GM12878 (cell line): ENCODE measurements at regions not wholly inside any gene's neighbourhood (a gene's known extent, or its start where the extent isn't known, plus 50 kb on each side); places are given as distances from the start of the nearest gene placed in this dataset.

ENCODE experiments used
- CREB1 ChIP-seq: IDR thresholded peaks from 2 replicates; pipeline ENCODE4 v1.6.1; 2012; ENCODE audit warnings: low read depth, mild to moderate bottlenecking, inconsistent platforms
- IRF5 ChIP-seq: fragments of 450-650 bp; IDR thresholded peaks from 2 replicates; pipeline ENCODE4 v1.6.1; 2017; ENCODE audit warnings: borderline replicate concordance
- KDM1A ChIP-seq: fragments of 200-600 bp; sonication (generic); IDR thresholded peaks from 2 replicates; pipeline ENCODE4 v1.6.1; 2016; ENCODE audit warnings: borderline replicate concordance
- MTA2 ChIP-seq: fragments of 450-650 bp; IDR thresholded peaks from 2 replicates; pipeline ENCODE4 v1.6.1; 2016; ENCODE audit warnings: low read depth, mild to moderate bottlenecking, moderate library complexity
- MXI1 ChIP-seq: fragments of 150-350 bp; IDR thresholded peaks from 2 replicates; pipeline ENCODE4 v1.6.1; 2011; ENCODE audit warnings: low read depth, mild to moderate bottlenecking, inconsistent platforms, low read length, improper control_type of control experiment
- POLR2AphosphoS2 ChIP-seq: IDR thresholded peaks from 2 replicates; pipeline ENCODE4 v1.6.1; 2011; ENCODE audit warnings: low read depth, mild to moderate bottlenecking, low read length, improper control_type of control experiment, moderate library complexity
- PRDM15 ChIP-seq: fragments of 450-650 bp; formaldehyde crosslinking; IDR thresholded peaks from 2 replicates; pipeline ENCODE4 v1.4.0; 2020; ENCODE audit warnings: mild to moderate bottlenecking, moderate library complexity
- RAD21 ChIP-seq: IDR thresholded peaks from 2 replicates; pipeline ENCODE4 v1.6.1; 2011; ENCODE audit warnings: mild to moderate bottlenecking, low read depth, low read length, moderate library complexity; ENCODE audit not compliant: insufficient read depth
- RAD51 ChIP-seq: fragments of 450-650 bp; IDR thresholded peaks from 2 replicates; pipeline ENCODE4 v1.6.1; 2016; ENCODE audit warnings: moderate library complexity, mild to moderate bottlenecking, inconsistent platforms
- RB1 ChIP-seq: fragments of 450-650 bp; formaldehyde crosslinking; IDR thresholded peaks from 2 replicates; pipeline ENCODE4 v1.6.1; 2017; ENCODE audit warnings: mild to moderate bottlenecking, borderline replicate concordance
- SMARCA5 ChIP-seq: fragments of 450-650 bp; IDR thresholded peaks from 2 replicates; pipeline ENCODE4 v1.6.1; 2017; ENCODE audit warnings: mild to moderate bottlenecking
- SREBF2 ChIP-seq: IDR thresholded peaks from 2 replicates; pipeline ENCODE4 v1.6.1; 2012; ENCODE audit warnings: mild to moderate bottlenecking, low read length
- ZNF384 ChIP-seq: IDR thresholded peaks from 2 replicates; pipeline ENCODE4 v1.6.1; 2012; ENCODE audit warnings: low read depth, mild to moderate bottlenecking, low read length, improper control_type of control experiment, borderline replicate concordance
- TF ChIP-seq, protein P1 (sequence below): fragments of 450-650 bp; IDR thresholded peaks from 2 replicates; pipeline ENCODE4 v1.6.1; 2017; ENCODE audit warnings: antibody characterized with exemption, mild to moderate bottlenecking, moderate library complexity

DNA sequence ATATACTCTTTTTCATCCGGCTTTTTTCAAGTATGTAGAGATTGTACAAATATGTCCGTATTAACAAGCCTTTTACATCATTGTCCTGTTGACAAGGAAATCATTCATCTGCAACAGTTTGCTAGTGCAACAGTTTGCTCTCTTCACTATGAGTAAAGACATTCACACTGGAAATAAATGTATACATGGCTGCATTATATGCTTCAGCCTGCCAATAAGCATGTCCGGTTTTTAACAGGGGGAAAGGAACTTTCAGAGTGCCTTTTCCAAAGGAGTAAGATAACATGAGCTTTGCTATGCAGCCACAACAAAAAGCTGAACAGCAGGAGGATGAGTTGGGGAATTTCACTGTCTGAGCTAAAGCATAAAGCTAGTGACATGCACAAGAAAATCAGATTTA, 99.4 kb upstream of the ADTRP start (continued):
- TF ChIP-seq, protein P1, sequence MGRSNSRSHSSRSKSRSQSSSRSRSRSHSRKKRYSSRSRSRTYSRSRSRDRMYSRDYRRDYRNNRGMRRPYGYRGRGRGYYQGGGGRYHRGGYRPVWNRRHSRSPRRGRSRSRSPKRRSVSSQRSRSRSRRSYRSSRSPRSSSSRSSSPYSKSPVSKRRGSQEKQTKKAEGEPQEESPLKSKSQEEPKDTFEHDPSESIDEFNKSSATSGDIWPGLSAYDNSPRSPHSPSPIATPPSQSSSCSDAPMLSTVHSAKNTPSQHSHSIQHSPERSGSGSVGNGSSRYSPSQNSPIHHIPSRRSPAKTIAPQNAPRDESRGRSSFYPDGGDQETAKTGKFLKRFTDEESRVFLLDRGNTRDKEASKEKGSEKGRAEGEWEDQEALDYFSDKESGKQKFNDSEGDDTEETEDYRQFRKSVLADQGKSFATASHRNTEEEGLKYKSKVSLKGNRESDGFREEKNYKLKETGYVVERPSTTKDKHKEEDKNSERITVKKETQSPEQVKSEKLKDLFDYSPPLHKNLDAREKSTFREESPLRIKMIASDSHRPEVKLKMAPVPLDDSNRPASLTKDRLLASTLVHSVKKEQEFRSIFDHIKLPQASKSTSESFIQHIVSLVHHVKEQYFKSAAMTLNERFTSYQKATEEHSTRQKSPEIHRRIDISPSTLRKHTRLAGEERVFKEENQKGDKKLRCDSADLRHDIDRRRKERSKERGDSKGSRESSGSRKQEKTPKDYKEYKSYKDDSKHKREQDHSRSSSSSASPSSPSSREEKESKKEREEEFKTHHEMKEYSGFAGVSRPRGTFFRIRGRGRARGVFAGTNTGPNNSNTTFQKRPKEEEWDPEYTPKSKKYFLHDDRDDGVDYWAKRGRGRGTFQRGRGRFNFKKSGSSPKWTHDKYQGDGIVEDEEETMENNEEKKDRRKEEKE = no peak
- TF ChIP-seq SREBF2 = no peak
- no peak for TF ChIP-seq PRDM15 (CRISPR knock-in tag)
- no peak for TF ChIP-seq MXI1
- TF ChIP-seq ZNF384 = no peak
- no peak for TF ChIP-seq POLR2AphosphoS2
- TF ChIP-seq RAD51 = no peak
- no peak for TF ChIP-seq CREB1
- no peak for TF ChIP-seq IRF5
- TF ChIP-seq RAD21 = no peak
- no peak for TF ChIP-seq KDM1A
- no peak for TF ChIP-seq MTA2
- TF ChIP-seq RB1 = no peak
- no peak for TF ChIP-seq SMARCA5
